ES-I3 (cell line): ENCODE measurements at regions not wholly inside any gene's neighbourhood (a gene's known extent, or its start where the extent isn't known, plus 50 kb on each side); places are given as distances from the start of the nearest gene placed in this dataset.

Experiments used
- H3K36me3 ChIP-seq: 2 replicates; pipeline ENCODE4 v1.6.1; 2013; ENCODE audit warnings: mild to moderate bottlenecking, low read length, control low read depth, moderate library complexity; ENCODE audit not compliant: insufficient read depth
- H3K4me1 ChIP-seq: 2 replicates; pipeline ENCODE4 v1.6.1; 2013; ENCODE audit warnings: mild to moderate bottlenecking, control low read depth, low read length; ENCODE audit not compliant: insufficient read depth
- H3K9ac ChIP-seq: 2 replicates; pipeline ENCODE4 v1.6.1; 2013; ENCODE audit warnings: low read depth, mild to moderate bottlenecking, low read length, moderate library complexity
- H3K9me3 ChIP-seq: 2 replicates; pipeline ENCODE4 v1.6.1; 2013; ENCODE audit warnings: mild to moderate bottlenecking, low read length, moderate library complexity; ENCODE audit not compliant: control insufficient read depth, insufficient read depth

- Histone ChIP-seq H3K9ac (no peak overlapping the region), H3K9me3 (no peaks in the 10 kb centered on the region), H3K4me1 (no peaks in the 10 kb centered on the region), H3K36me3 (no peaks in the 10 kb centered on the region)
Observed at GRCh38 chr20:60255866-60256265, 297.6 kb downstream of the CDH26 start.

DNA sequence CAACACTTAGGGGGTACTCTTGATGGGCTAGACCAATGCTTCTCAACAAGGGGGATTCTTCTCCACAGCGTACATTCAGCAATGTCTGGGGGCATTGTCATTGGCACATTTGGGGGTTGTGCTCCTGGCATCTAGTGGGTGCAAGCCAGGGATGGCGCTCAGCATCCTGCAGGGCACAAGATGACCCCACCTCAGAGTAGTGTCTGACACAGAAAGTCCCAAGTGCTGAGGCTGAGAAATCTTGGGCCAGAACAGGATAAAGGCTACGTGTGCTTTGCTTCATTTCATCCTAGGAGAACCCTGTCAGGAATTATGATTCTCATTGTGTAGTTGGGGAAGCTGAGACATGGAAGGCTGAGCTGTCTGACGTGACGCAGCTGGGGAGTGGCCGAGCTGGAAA, 298.6 kb downstream of the CDH26 start:
- no peaks in the 10 kb centered on the region for H3K4me1 ChIP-seq
- no peaks in the 10 kb centered on the region for H3K36me3 ChIP-seq
- H3K9me3 ChIP-seq, result no peaks in the 10 kb centered on the region
- no peak overlapping the region for H3K9ac ChIP-seq

DNA sequence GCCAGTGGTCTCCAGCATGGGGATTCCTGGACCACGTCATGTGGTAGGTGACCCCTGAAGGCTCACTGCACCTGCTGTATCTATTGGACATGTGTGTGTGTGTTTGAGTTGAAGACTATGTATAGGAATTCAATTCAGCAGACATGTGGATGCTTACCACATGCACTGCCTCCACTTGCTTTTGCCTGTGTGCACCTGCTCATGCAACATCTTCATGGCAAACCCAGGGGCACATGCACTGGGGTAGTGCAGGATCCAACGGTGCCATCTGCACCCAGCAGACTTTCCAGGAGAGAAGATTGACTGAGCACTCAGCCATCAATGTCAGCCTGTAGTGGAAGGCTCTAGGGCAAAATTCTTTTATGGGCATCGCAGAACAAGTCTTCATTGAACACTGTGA, 299.4 kb downstream of the CDH26 start:
- Histone ChIP-seq H3K36me3 (no peaks in the 10 kb centered on the region), H3K9ac (no peak overlapping the region), H3K9me3 (no peaks in the 10 kb centered on the region), H3K4me1 (no peaks in the 10 kb centered on the region)

DNA sequence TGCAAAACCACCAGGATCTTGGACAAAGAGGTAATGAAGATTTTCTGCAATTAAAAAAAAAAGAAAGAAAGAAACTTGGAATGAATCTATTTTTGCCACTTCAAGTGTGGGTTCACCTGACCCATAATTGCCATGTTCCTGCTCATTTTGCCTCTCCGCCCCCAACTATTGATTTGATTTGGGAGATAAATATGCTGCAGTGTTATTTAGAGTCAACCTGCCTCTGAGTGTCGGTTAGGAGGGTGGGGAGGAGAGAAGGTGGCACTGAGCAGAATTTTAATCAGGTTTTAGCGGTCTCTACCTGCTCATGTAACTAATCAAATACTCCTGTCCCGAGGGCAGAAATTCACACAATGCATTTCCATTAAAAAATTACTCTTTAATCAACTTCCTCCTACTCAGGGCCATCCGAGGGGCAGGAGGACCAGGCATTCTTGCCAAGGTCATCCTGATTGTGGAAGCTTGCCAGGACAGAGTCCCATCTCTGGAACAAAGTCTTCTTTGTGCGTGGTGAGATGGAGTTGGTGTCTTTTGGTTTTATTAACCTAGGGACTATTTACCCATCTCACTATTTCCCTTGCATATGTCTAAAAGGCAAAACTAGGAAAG, 300.1 kb downstream of the CDH26 start:
- no peaks in the 10 kb centered on the region for H3K9me3 ChIP-seq
- no peaks in the 10 kb centered on the region for H3K36me3 ChIP-seq
- H3K9ac ChIP-seq, result no peak overlapping the region
- H3K4me1 ChIP-seq, result no peaks in the 10 kb centered on the region

DNA sequence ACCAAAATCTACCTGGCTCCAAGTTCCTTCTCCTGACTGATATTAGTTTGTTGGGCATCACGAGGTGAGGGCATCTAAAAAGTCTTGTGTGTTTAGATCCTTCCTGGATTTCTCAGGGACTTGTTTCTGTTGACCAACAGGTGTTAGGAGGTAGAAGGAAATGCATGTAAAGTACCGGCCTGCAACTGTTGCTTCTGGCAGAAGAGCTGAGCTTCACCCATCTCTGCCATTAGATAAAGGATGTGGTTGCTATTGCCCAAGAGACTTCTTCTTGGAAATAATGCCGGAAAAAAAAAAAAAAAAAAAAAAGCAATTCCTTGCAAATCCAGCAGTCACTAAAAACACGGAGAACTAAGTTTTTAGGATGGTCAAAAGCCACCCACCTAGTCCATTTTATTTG, 303.1 kb downstream of the CDH26 start:
- no peaks in the 10 kb centered on the region for H3K4me1 ChIP-seq
- H3K36me3 ChIP-seq, result no peaks in the 10 kb centered on the region
- H3K9me3 ChIP-seq, result no peaks in the 10 kb centered on the region
- no peak overlapping the region for H3K9ac ChIP-seq

DNA sequence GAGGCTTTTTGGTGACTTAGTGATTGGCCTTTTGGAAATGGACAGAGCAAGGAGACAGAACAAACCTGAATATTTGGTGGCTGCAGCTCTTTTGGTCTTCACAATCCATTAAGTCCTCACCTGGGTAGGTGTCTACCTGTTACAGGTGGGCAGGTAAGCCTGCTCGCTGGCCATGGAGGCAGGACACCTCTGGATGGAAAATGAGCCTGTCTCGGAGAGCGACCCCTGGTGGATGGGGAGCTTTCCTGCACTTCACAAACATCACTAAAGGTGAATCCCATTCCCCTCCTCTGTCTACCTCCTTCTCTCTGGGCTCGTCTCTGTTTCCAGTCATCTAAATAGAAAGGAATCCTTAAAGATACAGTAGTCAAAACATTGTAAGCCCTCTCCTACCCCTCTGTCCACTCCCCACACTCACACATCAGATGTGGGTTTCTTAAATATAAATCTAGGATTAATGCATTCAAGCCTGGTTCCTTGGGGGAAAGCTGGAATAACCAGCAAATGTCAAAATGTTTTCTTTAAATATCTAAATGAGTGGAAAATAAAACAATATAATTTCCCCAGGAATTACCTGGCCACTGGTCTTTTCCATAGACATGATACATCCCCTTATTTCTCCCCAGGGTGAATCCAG, 304.9 kb downstream of the CDH26 start:
- Histone ChIP-seq H3K9me3 (no peaks in the 10 kb centered on the region), H3K4me1 (no peaks in the 10 kb centered on the region), H3K9ac (no peak overlapping the region), H3K36me3 (no peaks in the 10 kb centered on the region)

- Histone ChIP-seq H3K9me3 (no peaks in the 10 kb centered on the region), H3K4me1 (no peaks in the 10 kb centered on the region), H3K36me3 (no peaks in the 10 kb centered on the region), H3K9ac (no peak overlapping the region)
Observed at GRCh38 chr20:60263725-60264709, 305.8 kb downstream of the CDH26 start.

- Histone ChIP-seq H3K9ac (no peak overlapping the region), H3K36me3 (no peaks in the 10 kb centered on the region), H3K9me3 (no peaks in the 10 kb centered on the region), H3K4me1 (no peaks in the 10 kb centered on the region)
Observed at GRCh38 chr20:60266177-60266823, 308.1 kb downstream of the CDH26 start.

GRCh38 chr20:60268491-60268890, 310.3 kb downstream of the CDH26 start:
- H3K9me3 ChIP-seq, result no peaks in the 10 kb centered on the region
- H3K4me1 ChIP-seq, result no peaks in the 10 kb centered on the region
- no peaks in the 10 kb centered on the region for H3K36me3 ChIP-seq
- H3K9ac ChIP-seq, result no peak overlapping the region

DNA sequence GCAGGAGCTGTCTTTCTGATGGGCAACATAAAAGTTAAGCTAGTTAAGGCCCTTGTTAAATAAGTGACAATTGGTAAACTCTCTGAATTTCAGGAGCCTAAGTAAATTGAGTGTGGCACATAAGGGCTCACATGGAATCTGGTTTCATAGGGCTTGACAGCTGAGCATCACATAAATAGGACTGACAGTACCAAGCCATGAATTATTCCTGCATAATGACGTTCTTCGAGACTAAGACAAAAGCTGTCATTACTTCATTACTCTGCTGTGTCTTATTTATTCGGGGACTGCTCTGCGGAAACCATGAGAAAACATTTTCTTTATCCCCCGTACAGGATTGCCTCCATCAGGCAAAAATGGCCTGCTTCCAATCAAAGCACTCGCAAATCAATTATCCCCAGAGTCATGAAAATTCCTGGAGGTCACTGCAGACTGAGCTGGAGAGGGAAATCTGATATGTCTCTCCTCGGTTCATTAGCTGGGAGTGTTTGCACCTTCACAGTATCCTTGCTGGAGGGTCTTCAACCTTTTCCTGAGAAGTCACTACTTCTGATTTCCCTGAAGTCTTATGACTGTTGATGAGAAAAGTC, 311.4 kb downstream of the CDH26 start:
- Histone ChIP-seq H3K4me1 (no peaks in the 10 kb centered on the region), H3K36me3 (no peaks in the 10 kb centered on the region), H3K9me3 (no peaks in the 10 kb centered on the region)

DNA sequence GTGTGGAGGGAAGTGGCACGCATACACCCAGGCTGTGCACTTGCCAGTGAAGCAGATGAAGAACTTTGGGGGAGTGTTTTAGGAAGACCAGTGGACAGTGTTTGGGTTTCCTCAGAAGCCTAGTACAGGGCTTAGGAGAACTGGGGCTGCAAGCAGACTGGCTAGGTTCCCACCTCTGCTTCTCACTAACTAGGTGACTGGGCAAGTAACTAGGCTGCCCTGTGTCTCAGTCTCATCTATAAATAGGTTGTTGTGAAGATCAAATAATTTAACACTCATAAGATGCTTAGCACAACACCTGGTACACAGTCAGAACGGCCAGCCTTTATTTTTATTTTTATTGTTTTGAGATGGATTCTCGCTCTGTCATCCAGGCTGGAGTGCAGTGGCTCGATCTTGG, 312.1 kb downstream of the CDH26 start:
- H3K9me3 ChIP-seq, result no peaks in the 10 kb centered on the region
- H3K9ac ChIP-seq, result no peak overlapping the region
- no peaks in the 10 kb centered on the region for H3K36me3 ChIP-seq
- no peaks in the 10 kb centered on the region for H3K4me1 ChIP-seq

More for the DNA sequence above, 311.4 kb downstream of the CDH26 start:
- no peak overlapping the region for H3K9ac ChIP-seq

DNA sequence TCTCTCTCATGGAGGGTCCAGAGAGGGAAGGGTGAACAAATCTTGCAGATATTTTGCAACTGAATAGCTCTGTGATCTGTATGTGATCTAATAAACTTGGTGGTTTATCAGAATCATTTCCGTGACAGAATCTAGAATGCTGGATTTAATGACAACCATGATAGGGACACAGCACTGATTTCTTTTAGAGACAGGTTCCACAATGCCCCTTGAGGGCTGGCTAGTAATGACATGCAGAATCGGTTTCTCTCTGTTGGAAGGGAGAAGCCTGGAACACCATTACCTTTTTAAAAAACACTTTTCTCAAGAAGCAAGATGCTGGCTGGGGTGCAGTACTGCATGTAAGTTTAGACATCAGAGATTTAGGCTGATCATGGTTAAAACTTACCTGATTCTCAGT, 313.4 kb downstream of the CDH26 start:
- H3K36me3 ChIP-seq, result no peaks in the 10 kb centered on the region

GRCh38 chr20:60272790-60273189, 314.6 kb downstream of the CDH26 start:
- Histone ChIP-seq H3K4me1 (no peaks in the 10 kb centered on the region), H3K9ac (no peak overlapping the region), H3K36me3 (no peaks in the 10 kb centered on the region), H3K9me3 (no peaks in the 10 kb centered on the region)

More for the DNA sequence above, 313.4 kb downstream of the CDH26 start:
- Histone ChIP-seq H3K4me1 (no peaks in the 10 kb centered on the region), H3K9me3 (no peaks in the 10 kb centered on the region), H3K9ac (no peak overlapping the region)

- Histone ChIP-seq H3K4me1 (no peaks in the 10 kb centered on the region), H3K9ac (no peak overlapping the region), H3K9me3 (no peaks in the 10 kb centered on the region), H3K36me3 (no peaks in the 10 kb centered on the region)
Observed at GRCh38 chr20:60274717-60275116, 316.5 kb downstream of the CDH26 start.
